ENCODE measurements at regions not wholly inside any gene's neighbourhood (a gene's known extent, or its start where the extent isn't known, plus 50 kb on each side); places are given as distances from the start of the nearest gene placed in this dataset.

- no peaks in the 10 kb centered on the region for H3K27me3 ChIP-seq (ENCODE audit: control insufficient read depth, insufficient read depth, low read length)
- no peak for DNase-seq
- no peaks in the 10 kb centered on the region for H3K36me3 ChIP-seq (replicated peaks; ENCODE audit: control insufficient read depth, insufficient read depth, low read length)
- H3K4me3 ChIP-seq (ENCODE audit: insufficient read depth, low read depth, low read length) = no peak overlapping the region
Observed at GRCh38 chr9:26260238-26260637, 582.0 kb upstream of the TUSC1 start.

- DNase-seq = no peak
- Histone ChIP-seq H3K36me3 (replicated peaks; ENCODE audit: control insufficient read depth, insufficient read depth, low read length) (no peaks in the 10 kb centered on the region), H3K4me3 (ENCODE audit: insufficient read depth, low read depth, low read length) (no peak overlapping the region), H3K27me3 (ENCODE audit: control insufficient read depth, insufficient read depth, low read length) (no peaks in the 10 kb centered on the region)
Observed at GRCh38 chr9:26247861-26248260, 569.6 kb upstream of the TUSC1 start.

GRCh38 chr9:26244661-26245451 is 566.6 kb upstream of the TUSC1 start:
- no peaks in the 10 kb centered on the region for H3K36me3 ChIP-seq (replicated peaks; ENCODE audit: control insufficient read depth, insufficient read depth, low read length)
- no peaks in the 10 kb centered on the region for H3K27me3 ChIP-seq (ENCODE audit: control insufficient read depth, insufficient read depth, low read length)
- H3K4me3 ChIP-seq (ENCODE audit: insufficient read depth, low read depth, low read length) = no peak overlapping the region
- no peak for DNase-seq

- Histone ChIP-seq H3K36me3 (replicated peaks; ENCODE audit: control insufficient read depth, insufficient read depth, low read length) (no peaks in the 10 kb centered on the region), H3K27me3 (ENCODE audit: control insufficient read depth, insufficient read depth, low read length) (no peaks in the 10 kb centered on the region), H3K4me3 (ENCODE audit: insufficient read depth, low read depth, low read length) (no peak overlapping the region)
- DNase-seq = no peak
Observed at GRCh38 chr9:26243726-26244125, 565.5 kb upstream of the TUSC1 start.

GRCh38 chr9:26243029-26243697 is 564.9 kb upstream of the TUSC1 start:
- Histone ChIP-seq H3K36me3 (replicated peaks; ENCODE audit: control insufficient read depth, insufficient read depth, low read length) (no peaks in the 10 kb centered on the region), H3K4me3 (ENCODE audit: insufficient read depth, low read depth, low read length) (no peak overlapping the region), H3K27me3 (ENCODE audit: control insufficient read depth, insufficient read depth, low read length) (no peaks in the 10 kb centered on the region)
- DNase-seq = no peak

GRCh38 chr9:26240020-26240419 is 561.8 kb upstream of the TUSC1 start:
- Histone ChIP-seq H3K4me3 (ENCODE audit: insufficient read depth, low read depth, low read length) (no peak overlapping the region), H3K36me3 (replicated peaks; ENCODE audit: control insufficient read depth, insufficient read depth, low read length) (no peaks in the 10 kb centered on the region), H3K27me3 (ENCODE audit: control insufficient read depth, insufficient read depth, low read length) (no peaks in the 10 kb centered on the region)
- no peak for DNase-seq

GRCh38 chr9:26237256-26237655 is 559.0 kb upstream of the TUSC1 start:
- no peaks in the 10 kb centered on the region for H3K36me3 ChIP-seq (replicated peaks; ENCODE audit: control insufficient read depth, insufficient read depth, low read length)
- H3K4me3 ChIP-seq (ENCODE audit: insufficient read depth, low read depth, low read length) = no peak overlapping the region
- DNase-seq = no peak
- no peaks in the 10 kb centered on the region for H3K27me3 ChIP-seq (ENCODE audit: control insufficient read depth, insufficient read depth, low read length)

- Histone ChIP-seq H3K4me3 (ENCODE audit: insufficient read depth, low read depth, low read length) (no peak overlapping the region), H3K27me3 (ENCODE audit: control insufficient read depth, insufficient read depth, low read length) (no peaks in the 10 kb centered on the region), H3K36me3 (replicated peaks; ENCODE audit: control insufficient read depth, insufficient read depth, low read length) (no peaks in the 10 kb centered on the region)
- DNase-seq = no peak
Observed at GRCh38 chr9:26234865-26235264, 556.6 kb upstream of the TUSC1 start.

GRCh38 chr9:26231391-26231790 is 553.1 kb upstream of the TUSC1 start:
- Histone ChIP-seq H3K27me3 (ENCODE audit: control insufficient read depth, insufficient read depth, low read length) (no peaks in the 10 kb centered on the region), H3K36me3 (replicated peaks; ENCODE audit: control insufficient read depth, insufficient read depth, low read length) (no peaks in the 10 kb centered on the region), H3K4me3 (ENCODE audit: insufficient read depth, low read depth, low read length) (no peak overlapping the region)
- DNase-seq = no peak

GRCh38 chr9:26229324-26230054 is 551.2 kb upstream of the TUSC1 start:
- H3K4me3 ChIP-seq (ENCODE audit: insufficient read depth, low read depth, low read length) = no peak overlapping the region
- H3K36me3 ChIP-seq (replicated peaks; ENCODE audit: control insufficient read depth, insufficient read depth, low read length) = no peaks in the 10 kb centered on the region
- no peaks in the 10 kb centered on the region for H3K27me3 ChIP-seq (ENCODE audit: control insufficient read depth, insufficient read depth, low read length)
- DNase-seq = no peak

- no peak for DNase-seq
- no peaks in the 10 kb centered on the region for H3K36me3 ChIP-seq (replicated peaks; ENCODE audit: control insufficient read depth, insufficient read depth, low read length)
- H3K27me3 ChIP-seq (ENCODE audit: control insufficient read depth, insufficient read depth, low read length) = no peaks in the 10 kb centered on the region
- no peak overlapping the region for H3K4me3 ChIP-seq (ENCODE audit: insufficient read depth, low read depth, low read length)
Observed at GRCh38 chr9:26228273-26228672, 550.0 kb upstream of the TUSC1 start.

GRCh38 chr9:26221290-26221689 is 543.0 kb upstream of the TUSC1 start:
- Histone ChIP-seq H3K27me3 (ENCODE audit: control insufficient read depth, insufficient read depth, low read length) (no peaks in the 10 kb centered on the region), H3K36me3 (replicated peaks; ENCODE audit: control insufficient read depth, insufficient read depth, low read length) (no peaks in the 10 kb centered on the region), H3K4me3 (ENCODE audit: insufficient read depth, low read depth, low read length) (no peak overlapping the region)
- no peak for DNase-seq

- Histone ChIP-seq H3K4me3 (ENCODE audit: insufficient read depth, low read depth, low read length) (no peak overlapping the region), H3K36me3 (replicated peaks; ENCODE audit: control insufficient read depth, insufficient read depth, low read length) (no peaks in the 10 kb centered on the region), H3K27me3 (ENCODE audit: control insufficient read depth, insufficient read depth, low read length) (no peaks in the 10 kb centered on the region)
- DNase-seq = no peak
Observed at GRCh38 chr9:26220367-26220766, 542.1 kb upstream of the TUSC1 start.

GRCh38 chr9:26219961-26220360 is 541.7 kb upstream of the TUSC1 start:
- Histone ChIP-seq H3K4me3 (ENCODE audit: insufficient read depth, low read depth, low read length) (no peak overlapping the region), H3K36me3 (replicated peaks; ENCODE audit: control insufficient read depth, insufficient read depth, low read length) (no peaks in the 10 kb centered on the region), H3K27me3 (ENCODE audit: control insufficient read depth, insufficient read depth, low read length) (no peaks in the 10 kb centered on the region)
- no peak for DNase-seq

GRCh38 chr9:26216702-26217101 is 538.5 kb upstream of the TUSC1 start:
- no peak for DNase-seq
- Histone ChIP-seq H3K27me3 (ENCODE audit: control insufficient read depth, insufficient read depth, low read length) (no peaks in the 10 kb centered on the region), H3K4me3 (ENCODE audit: insufficient read depth, low read depth, low read length) (no peak overlapping the region)

More at GRCh38 chr9:26216702-26217101, 538.5 kb upstream of the TUSC1 start:
- H3K36me3 ChIP-seq (replicated peaks; ENCODE audit: control insufficient read depth, insufficient read depth, low read length) = no peaks in the 10 kb centered on the region

Measured in H7 (cell line).